ENCODE measurements at regions not wholly inside any gene's neighbourhood (a gene's known extent, or its start where the extent isn't known, plus 50 kb on each side); places are given as distances from the start of the nearest gene placed in this dataset.

DNA sequence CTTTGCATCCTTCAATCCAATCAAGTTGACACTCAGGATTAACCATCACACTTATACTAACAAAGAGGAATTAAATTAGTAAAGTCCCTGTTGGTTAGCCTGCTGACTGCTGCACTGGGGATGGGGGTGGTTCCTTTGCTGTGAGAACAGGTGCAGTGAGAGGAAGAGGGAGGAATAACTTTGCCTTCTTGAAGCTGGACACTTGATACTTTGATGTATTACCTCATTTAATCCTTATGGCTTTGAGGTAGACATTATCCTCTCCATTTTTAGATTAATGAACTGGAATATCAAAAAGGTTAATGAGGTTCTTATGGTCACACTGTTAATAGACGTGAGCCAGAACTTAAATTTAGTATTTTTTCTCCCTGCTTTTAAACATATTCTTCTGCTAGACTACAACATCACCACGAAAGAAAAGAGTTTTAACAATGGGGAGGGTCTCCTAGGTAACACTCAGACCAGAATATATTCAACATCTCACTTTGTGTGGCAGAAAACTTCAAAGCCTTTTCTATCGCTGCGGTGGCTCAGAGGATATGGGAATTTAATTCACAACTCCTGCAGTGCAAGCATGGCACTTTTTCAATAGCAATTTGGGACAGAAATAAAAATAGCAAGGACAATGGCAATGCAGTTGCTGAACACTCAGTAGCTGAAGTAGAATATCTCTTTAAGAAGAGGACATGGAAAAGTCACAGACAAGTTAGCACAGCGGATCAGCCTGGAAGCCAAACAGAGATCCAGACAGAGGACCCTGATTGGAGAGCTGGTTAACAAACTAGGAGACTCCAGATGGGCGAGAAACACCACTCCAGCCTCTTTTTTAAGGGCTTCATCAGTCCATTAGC is 68.8 kb upstream of the DNAH14 start:
- no peak overlapping the region for H3K4me3 ChIP-seq (ENCODE audit: low read depth, low read length)
- TF ChIP-seq, protein P1, sequence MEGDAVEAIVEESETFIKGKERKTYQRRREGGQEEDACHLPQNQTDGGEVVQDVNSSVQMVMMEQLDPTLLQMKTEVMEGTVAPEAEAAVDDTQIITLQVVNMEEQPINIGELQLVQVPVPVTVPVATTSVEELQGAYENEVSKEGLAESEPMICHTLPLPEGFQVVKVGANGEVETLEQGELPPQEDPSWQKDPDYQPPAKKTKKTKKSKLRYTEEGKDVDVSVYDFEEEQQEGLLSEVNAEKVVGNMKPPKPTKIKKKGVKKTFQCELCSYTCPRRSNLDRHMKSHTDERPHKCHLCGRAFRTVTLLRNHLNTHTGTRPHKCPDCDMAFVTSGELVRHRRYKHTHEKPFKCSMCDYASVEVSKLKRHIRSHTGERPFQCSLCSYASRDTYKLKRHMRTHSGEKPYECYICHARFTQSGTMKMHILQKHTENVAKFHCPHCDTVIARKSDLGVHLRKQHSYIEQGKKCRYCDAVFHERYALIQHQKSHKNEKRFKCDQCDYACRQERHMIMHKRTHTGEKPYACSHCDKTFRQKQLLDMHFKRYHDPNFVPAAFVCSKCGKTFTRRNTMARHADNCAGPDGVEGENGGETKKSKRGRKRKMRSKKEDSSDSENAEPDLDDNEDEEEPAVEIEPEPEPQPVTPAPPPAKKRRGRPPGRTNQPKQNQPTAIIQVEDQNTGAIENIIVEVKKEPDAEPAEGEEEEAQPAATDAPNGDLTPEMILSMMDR (IDR thresholded peaks at IDR 0.05; ENCODE audit: low read depth, low read length), result no peak

DNA sequence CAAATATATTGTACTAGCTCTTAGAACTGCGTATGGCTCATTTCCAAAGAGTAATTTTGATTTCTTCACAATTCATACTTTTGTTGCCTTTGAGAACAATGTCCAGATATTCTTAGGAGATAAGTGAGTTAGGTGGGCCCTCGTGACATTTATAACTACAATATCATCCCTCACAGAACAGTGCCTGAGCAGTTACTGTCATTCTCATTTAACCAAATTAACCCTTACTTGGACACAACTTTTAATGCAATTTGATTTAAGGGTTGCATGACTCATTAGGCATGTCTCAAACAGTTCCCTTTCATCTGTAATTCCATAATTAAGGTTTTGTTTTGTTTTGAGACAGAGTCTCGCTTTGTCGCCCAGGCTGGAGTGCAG is 68.1 kb upstream of the DNAH14 start:
- TF ChIP-seq, protein P1 (IDR thresholded peaks at IDR 0.05; ENCODE audit: low read depth, low read length), result no peak
- no peak overlapping the region for H3K4me3 ChIP-seq (ENCODE audit: low read depth, low read length)

DNA sequence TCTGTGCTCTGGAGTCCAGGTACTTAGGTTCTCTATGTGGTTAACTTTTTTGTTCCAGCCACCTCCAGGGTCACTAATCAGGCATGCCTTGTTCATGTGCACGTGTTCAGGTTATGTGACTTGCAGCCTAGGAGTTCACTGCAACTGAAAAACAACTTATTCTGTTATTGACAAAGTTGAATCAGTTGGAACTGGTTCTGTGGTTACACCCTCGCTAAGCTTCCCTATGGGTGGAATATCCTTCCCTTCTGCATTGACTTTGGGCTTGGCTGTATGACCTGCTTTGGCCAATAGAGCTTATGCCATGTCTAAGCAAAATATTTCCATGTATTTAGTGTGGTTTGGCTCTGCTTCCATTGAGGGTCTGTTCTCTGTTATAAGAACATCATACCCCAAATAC is 66.0 kb upstream of the DNAH14 start:
- no peak overlapping the region for H3K4me3 ChIP-seq (ENCODE audit: low read depth, low read length)
- TF ChIP-seq, protein P1 (IDR thresholded peaks at IDR 0.05; ENCODE audit: low read depth, low read length), result no peak

DNA sequence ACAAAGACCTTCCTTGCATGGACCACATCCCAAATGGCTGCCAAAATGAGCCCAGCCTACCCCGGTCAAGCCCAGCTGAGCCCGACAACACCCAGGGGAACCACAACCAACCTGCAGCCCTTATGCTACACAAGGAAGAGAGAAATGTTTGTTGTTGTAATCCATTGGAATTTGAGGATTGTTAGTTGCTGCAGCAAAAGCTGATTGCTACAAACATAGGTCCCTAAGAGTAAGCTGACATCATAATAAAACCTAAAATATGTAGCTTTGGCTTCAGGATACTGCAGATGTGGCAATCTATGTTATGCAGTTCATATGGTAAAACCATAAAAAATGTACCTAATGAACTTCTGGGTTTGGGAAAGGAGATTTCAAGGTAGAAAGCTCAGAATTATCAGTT is 65.5 kb upstream of the DNAH14 start:
- H3K4me3 ChIP-seq (ENCODE audit: low read depth, low read length), result no peak overlapping the region
- TF ChIP-seq, protein P1 (IDR thresholded peaks at IDR 0.05; ENCODE audit: low read depth, low read length), result no peak

DNA sequence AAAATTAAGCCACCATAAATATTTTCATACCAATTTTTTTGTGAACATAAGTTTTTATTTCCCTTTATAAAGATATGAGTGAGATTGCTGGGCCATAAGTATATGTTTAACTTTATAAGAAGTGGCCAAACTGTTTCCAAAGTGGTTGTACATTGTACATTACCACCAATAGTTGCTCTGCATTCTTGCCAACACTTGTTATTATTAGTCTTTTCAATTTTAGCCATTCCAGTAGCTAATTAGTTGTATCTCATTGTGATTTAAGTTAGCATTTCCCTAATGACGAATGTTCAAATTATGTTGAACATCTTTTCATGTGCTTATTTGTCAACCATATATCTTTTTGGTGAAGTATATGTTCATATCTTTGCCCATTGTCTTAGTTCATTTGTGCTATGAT is 64.0 kb upstream of the DNAH14 start:
- TF ChIP-seq, protein P1 (IDR thresholded peaks at IDR 0.05; ENCODE audit: low read depth, low read length), result no peak
- no peak overlapping the region for H3K4me3 ChIP-seq (ENCODE audit: low read depth, low read length)

DNA sequence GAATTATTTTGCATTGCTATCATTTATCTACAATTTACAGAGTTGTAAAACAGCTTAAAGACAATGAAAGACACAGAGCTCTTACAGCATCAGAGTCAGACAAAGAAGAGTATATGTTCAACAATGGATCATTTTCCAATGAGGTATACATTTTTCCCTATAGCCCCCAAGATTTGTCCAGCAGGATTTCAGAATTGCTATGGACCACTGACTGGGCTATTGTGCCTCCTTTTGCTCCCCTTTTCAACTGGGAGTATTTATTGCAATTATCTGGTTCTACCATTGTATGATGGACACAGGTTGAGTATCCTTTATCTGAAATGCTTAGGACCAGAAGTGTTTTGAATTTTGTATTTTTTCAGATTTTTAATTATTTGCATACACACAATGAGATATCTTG is 62.5 kb upstream of the DNAH14 start:
- no peak overlapping the region for H3K4me3 ChIP-seq (ENCODE audit: low read depth, low read length)
- TF ChIP-seq, protein P1 (IDR thresholded peaks at IDR 0.05; ENCODE audit: low read depth, low read length), result no peak

DNA sequence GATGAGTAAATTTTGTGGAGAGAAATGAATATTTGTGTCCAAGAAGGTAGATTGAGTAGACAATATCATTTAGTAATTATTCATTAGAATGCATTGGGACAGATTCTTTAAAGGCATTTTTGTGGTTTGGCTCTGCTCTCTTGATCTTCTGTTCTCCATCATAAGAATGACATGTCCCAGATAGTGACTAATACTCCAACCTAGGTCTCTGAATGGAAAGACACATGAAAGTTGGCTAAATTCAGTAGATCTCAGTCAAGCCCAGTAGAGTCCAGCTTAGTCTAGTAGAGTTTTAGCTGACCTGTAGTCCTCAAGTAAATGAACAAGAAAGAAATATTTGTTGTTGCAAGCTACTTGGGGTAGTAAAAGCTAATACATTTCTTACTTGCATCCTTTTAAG is 61.8 kb upstream of the DNAH14 start:
- no peak overlapping the region for H3K4me3 ChIP-seq (ENCODE audit: low read depth, low read length)
- TF ChIP-seq, protein P1 (IDR thresholded peaks at IDR 0.05; ENCODE audit: low read depth, low read length), result no peak
